NCI-H2107 treated with DMSO at 0.1 percent for 48 hours (cell line): ENCODE measurements at regions not wholly inside any gene's neighbourhood (a gene's known extent, or its start where the extent isn't known, plus 50 kb on each side); places are given as distances from the start of the nearest gene placed in this dataset.

ENCODE experiments used
- DNase-seq: peaks from one replicate; lab custom pipeline; 2025; ENCODE audit not compliant: unreplicated experiment; lab: John Stamatoyannopoulos, UW

GRCh38 chr12:105740369-105740768 is 398.4 kb downstream of the NUAK1 start:
- DNase-seq: no peak

GRCh38 chr12:105740970-105741725 is 397.6 kb downstream of the NUAK1 start:
- DNase-seq: peak; percentile 42

DNA sequence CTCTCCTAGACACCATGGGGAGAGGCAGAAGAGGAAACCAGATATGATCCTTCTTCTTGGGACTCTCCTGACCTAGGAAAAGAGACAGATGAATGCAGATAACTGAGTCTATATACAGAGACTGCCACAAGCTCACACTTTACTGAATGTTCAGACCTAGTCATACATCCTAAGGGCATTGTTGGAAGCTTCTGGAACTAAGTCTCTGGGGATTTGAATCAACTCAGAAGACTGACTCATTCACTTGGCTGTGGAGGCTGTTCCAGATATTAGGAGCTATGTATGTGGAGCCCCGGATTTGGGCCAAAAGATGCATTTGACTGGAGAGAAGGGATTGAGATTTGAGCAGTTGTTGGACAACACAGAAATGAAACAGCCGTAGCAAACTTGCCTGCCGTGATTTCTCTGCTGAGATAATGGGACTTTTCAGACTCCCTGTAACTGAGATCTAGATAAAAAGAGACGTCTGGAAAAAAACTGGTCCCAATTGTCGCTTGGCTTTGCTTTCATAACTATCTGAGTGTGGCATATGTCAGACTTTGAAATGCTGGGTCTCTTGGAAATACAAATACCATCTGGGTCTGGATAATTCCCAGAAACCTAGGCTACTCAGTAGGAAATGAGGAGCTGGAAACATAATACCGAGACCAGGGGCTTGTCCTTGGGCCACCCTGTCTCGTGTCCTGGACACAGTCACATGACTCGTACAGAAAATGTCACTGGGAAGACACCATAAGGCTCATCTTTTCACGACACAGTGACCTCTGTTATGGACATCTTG is 396.8 kb downstream of the NUAK1 start:
- DNase-seq: no peak

DNA sequence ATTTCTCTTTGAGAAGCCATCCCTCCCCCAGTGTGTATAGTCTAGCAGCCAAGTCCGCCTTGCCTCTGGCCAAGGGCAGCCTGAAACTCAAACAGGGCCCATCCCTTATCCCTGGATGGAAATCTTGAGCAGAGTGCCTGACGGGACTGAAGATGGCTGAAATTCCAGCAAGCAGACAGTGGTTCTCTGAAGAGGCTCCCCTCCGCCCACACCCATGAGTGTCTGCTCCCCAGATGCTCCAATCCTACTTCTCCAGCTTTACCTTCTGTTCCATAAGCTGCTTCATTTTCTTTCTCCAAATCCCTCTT is 396.2 kb downstream of the NUAK1 start:
- no peak for DNase-seq

- DNase-seq: no peak
These were observed 394.2 kb downstream of the NUAK1 start for GRCh38 chr12:105744371-105745058.

DNA sequence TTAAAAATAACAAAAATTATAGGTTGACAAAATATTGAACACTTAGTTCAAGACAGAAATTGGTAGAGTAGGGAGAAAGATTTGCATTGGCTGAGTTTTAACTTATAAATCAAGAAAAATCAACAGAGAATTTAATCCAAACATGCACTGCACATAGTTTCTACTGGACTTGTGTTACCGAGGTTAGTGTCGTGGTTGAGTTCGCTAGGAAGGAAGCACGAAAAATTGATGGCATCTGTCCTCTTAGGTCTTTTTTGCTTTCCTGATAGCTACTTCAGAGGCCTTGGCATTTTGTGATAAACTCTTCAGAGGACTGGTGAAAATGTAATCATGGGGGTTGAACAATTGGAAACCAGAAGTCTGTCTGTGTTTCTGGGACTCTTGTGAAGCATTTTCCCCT is 392.9 kb downstream of the NUAK1 start:
- no peak for DNase-seq

GRCh38 chr12:105748806-105749600 is 389.8 kb downstream of the NUAK1 start:
- no peak for DNase-seq

- no peak for DNase-seq
These were observed 388.7 kb downstream of the NUAK1 start for GRCh38 chr12:105750096-105750495.

GRCh38 chr12:105754313-105754712 is 384.4 kb downstream of the NUAK1 start:
- DNase-seq: no peak

- DNase-seq: no peak
These were observed 381.8 kb downstream of the NUAK1 start for GRCh38 chr12:105756961-105757360.

GRCh38 chr12:105759149-105759548 is 379.6 kb downstream of the NUAK1 start:
- no peak for DNase-seq

GRCh38 chr12:105761075-105761474 is 377.7 kb downstream of the NUAK1 start:
- DNase-seq: no peak

- no peak for DNase-seq
These were observed 374.4 kb downstream of the NUAK1 start for GRCh38 chr12:105764216-105764835.

- no peak for DNase-seq
These were observed 373.4 kb downstream of the NUAK1 start for GRCh38 chr12:105765053-105766014.

DNA sequence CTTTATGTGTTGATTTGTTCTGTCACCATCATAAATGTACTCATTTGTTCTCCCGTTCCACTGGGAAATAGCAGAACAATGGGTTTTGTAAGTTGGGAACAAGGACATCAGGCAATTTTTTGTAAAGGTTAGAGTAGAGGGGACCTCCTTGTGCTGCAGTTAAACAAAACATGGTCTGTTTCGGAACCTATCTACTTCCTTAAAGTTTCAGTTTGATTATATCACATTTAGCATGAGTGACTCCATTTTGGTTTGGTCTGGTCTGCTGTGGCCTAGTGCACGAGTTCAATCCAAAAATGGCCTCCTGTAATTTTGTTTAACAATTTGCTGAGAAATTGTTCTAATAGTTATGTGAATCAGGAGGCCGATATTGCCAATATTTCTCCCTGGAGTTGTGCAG is 372.7 kb downstream of the NUAK1 start:
- DNase-seq: no peak

GRCh38 chr12:105769486-105769885 is 369.3 kb downstream of the NUAK1 start:
- no peak for DNase-seq

- DNase-seq: no peak
These were observed 365.3 kb downstream of the NUAK1 start for GRCh38 chr12:105773471-105773870.

- DNase-seq: no peak
These were observed 364.7 kb downstream of the NUAK1 start for GRCh38 chr12:105774037-105774436.

GRCh38 chr12:105775343-105775742 is 363.4 kb downstream of the NUAK1 start:
- DNase-seq: no peak
